ENCODE measurements at regions not wholly inside any gene's neighbourhood (a gene's known extent, or its start where the extent isn't known, plus 50 kb on each side); places are given as distances from the start of the nearest gene placed in this dataset.

DNA sequence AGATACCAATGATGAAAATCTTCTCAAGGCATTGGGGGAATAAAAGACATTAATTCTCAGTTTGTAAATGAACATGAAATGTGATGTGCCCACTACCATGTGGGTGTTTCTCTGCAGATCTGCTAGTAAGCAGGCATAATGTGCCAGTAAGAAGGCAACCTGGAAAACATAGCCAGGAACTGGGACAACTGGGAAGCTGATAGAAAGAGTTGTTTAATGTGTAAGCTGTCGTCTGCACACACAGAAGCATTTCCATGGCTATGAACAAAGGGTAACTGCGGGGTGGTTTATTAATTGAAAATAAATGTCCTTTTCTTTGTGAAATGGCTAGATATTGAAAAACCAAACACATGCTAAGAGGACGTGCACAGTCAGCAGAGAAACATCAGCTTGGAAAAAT lies 52.0 kb downstream of the ZC3H11B start:
- no peak overlapping the region for H3K4me3 ChIP-seq (replicated peaks; ENCODE audit: low read depth, low read length)
- DNase-seq (ENCODE audit: extremely low read depth, insufficient read length), result no peak
- H3K27me3 ChIP-seq (replicated peaks; ENCODE audit: control insufficient read depth, insufficient read depth, low read length), result no peaks in the 10 kb centered on the region
- TF ChIP-seq, protein P1, sequence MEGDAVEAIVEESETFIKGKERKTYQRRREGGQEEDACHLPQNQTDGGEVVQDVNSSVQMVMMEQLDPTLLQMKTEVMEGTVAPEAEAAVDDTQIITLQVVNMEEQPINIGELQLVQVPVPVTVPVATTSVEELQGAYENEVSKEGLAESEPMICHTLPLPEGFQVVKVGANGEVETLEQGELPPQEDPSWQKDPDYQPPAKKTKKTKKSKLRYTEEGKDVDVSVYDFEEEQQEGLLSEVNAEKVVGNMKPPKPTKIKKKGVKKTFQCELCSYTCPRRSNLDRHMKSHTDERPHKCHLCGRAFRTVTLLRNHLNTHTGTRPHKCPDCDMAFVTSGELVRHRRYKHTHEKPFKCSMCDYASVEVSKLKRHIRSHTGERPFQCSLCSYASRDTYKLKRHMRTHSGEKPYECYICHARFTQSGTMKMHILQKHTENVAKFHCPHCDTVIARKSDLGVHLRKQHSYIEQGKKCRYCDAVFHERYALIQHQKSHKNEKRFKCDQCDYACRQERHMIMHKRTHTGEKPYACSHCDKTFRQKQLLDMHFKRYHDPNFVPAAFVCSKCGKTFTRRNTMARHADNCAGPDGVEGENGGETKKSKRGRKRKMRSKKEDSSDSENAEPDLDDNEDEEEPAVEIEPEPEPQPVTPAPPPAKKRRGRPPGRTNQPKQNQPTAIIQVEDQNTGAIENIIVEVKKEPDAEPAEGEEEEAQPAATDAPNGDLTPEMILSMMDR (IDR thresholded peaks at IDR 0.05; ENCODE audit: insufficient read depth, low read length, poor library complexity, severe bottlenecking), result no peak
- no peaks in the 10 kb centered on the region for H3K36me3 ChIP-seq (ENCODE audit: control insufficient read depth, insufficient read depth, low read length)

DNA sequence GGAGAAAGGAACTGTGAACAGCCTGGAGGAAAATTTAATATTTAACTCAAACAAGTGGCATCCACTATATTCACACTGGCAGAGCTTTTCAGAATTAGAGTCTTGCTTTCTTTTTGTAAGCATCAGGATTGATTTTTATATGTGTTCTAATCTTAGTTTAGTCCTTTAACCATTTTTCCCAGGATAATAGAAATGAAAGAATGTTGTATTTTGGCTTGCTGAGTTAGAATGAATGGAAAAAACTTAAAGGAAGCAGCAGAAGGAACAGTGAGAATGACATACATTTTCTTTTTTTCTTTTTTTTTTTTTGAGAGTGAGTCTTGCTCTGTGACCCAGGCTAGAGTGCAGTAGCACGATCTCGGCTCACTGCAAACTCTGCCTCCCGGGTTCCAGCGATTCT lies 53.0 kb downstream of the ZC3H11B start:
- Histone ChIP-seq H3K27me3 (replicated peaks; ENCODE audit: control insufficient read depth, insufficient read depth, low read length) (no peaks in the 10 kb centered on the region), H3K4me3 (replicated peaks; ENCODE audit: low read depth, low read length) (no peak overlapping the region), H3K36me3 (ENCODE audit: control insufficient read depth, insufficient read depth, low read length) (no peaks in the 10 kb centered on the region)
- DNase-seq (ENCODE audit: extremely low read depth, insufficient read length), result no peak
- TF ChIP-seq, protein P1 (IDR thresholded peaks at IDR 0.05; ENCODE audit: insufficient read depth, low read length, poor library complexity, severe bottlenecking), result no peak

- no peak for DNase-seq (ENCODE audit: extremely low read depth, insufficient read length)
- Histone ChIP-seq H3K4me3 (replicated peaks; ENCODE audit: low read depth, low read length) (no peak overlapping the region), H3K27me3 (replicated peaks; ENCODE audit: control insufficient read depth, insufficient read depth, low read length) (no peaks in the 10 kb centered on the region), H3K36me3 (ENCODE audit: control insufficient read depth, insufficient read depth, low read length) (no peaks in the 10 kb centered on the region)
- TF ChIP-seq, protein P1 (IDR thresholded peaks at IDR 0.05; ENCODE audit: insufficient read depth, low read length, poor library complexity, severe bottlenecking), result no peak
Observed at GRCh38 chr1:219555806-219556205, 57.1 kb downstream of the ZC3H11B start.

DNA sequence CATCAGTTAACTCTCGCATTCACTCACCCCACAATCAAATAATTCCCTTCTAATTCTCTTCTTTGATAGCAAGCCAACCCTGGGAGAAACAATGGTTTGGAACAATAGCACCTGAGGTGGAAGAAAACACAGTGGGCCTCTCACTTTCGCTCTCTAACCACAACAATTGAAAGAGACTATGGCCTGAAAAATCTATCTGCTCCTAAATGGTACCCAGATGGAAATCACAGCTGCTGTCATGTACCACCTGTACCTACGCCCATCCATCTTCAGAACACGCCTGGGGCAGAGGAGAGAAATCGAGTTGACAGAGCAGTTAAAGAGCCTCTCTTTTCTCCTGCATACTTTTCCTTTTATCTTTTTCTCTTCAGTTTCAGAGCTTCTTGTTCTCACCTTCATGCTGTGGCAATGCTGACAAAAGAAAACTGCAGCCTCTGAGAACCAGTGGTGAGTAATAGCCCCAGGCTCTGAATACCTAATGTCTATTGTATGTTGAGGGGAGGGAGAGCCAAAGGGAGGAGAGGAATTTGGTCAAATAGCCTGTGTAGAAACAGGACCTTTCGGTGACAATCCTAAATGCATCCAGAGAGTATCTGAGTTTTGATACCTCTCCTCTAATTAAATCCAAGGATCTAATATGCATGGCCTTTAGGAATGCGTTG lies 57.7 kb downstream of the ZC3H11B start:
- TF ChIP-seq, protein P1 (IDR thresholded peaks at IDR 0.05; ENCODE audit: insufficient read depth, low read length, poor library complexity, severe bottlenecking), result no peak
- Histone ChIP-seq H3K4me3 (replicated peaks; ENCODE audit: low read depth, low read length) (no peak overlapping the region), H3K27me3 (replicated peaks; ENCODE audit: control insufficient read depth, insufficient read depth, low read length) (no peaks in the 10 kb centered on the region), H3K36me3 (ENCODE audit: control insufficient read depth, insufficient read depth, low read length) (no peaks in the 10 kb centered on the region)
- DNase-seq (ENCODE audit: extremely low read depth, insufficient read length), result no peak

DNA sequence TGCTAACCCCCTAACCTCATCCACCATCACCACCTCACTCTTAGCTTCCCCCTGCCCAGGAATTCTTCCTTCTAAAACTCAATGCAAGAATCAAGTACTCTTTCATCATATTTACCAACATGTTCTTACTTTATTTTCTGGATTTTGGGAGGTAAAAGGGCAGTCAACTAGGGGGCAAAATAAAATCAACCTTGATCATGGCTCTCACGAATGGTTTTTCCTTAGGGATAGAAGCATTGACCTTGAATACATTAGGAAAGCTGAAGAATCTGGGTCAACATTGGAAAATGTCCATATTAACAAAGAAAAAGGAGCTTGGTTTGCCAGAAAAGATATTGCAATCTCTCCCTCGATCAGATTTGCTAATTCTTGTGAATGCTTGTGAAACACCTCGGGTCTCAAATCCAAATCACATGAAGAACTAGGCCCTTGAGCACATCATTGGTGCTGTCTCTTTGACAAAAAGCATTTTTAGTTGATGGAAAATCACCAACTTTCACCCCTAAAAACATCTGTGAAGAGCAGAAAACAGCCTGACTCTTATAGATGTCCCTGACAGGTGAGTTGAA lies 58.9 kb downstream of the ZC3H11B start:
- TF ChIP-seq, protein P1 (IDR thresholded peaks at IDR 0.05; ENCODE audit: insufficient read depth, low read length, poor library complexity, severe bottlenecking), result no peak
- DNase-seq (ENCODE audit: extremely low read depth, insufficient read length), result no peak
- H3K27me3 ChIP-seq (replicated peaks; ENCODE audit: control insufficient read depth, insufficient read depth, low read length), result no peaks in the 10 kb centered on the region
- no peaks in the 10 kb centered on the region for H3K36me3 ChIP-seq (ENCODE audit: control insufficient read depth, insufficient read depth, low read length)
- H3K4me3 ChIP-seq (replicated peaks; ENCODE audit: low read depth, low read length), result no peak overlapping the region

Data from GM06990 (cell line).